ENCODE measurements at regions not wholly inside any gene's neighbourhood (a gene's known extent, or its start where the extent isn't known, plus 50 kb on each side); places are given as distances from the start of the nearest gene placed in this dataset.
"Not testable (repeated sequence)": the region's sequence is repeated elsewhere in the genome, so short reads cannot be mapped to it uniquely, and the experiment has no call there.

- H3K27me3 ChIP-seq (ENCODE audit: control insufficient read depth in 1 of 2, insufficient read depth in 2 of 2, low read length in 1 of 2): no peaks in the 10 kb centered on the region
- no peaks in the 10 kb centered on the region for H3K4me1 ChIP-seq (ENCODE audit: control insufficient read depth in 1 of 2, insufficient read depth in 2 of 2, low read length in 2 of 2)
- no peak overlapping the region for H3K4me3 ChIP-seq (ENCODE audit: low read length in 2 of 2)
- no peaks in the 10 kb centered on the region for H3K36me3 ChIP-seq (ENCODE audit: control insufficient read depth in 1 of 2, insufficient read depth in 2 of 2, low read length in 1 of 2)
- ATAC-seq (ENCODE audit: low FRiP score) (no peak), DNase-seq (no peak)
- no peaks in the 10 kb centered on the region for H3K9me3 ChIP-seq (ENCODE audit: control insufficient read depth, low read length)
- intact Hi-C loops (cut with DNase I): no loop called here
- WGBS, 2 donors: 81 to 85% methylated on average over 6 of the region's 6 CpGs
- no peak overlapping the region for H3K27ac ChIP-seq (ENCODE audit: low read depth in 1 of 2, low read length in 2 of 2)
Observed at GRCh38 chr5:124962735-124963134, 216.3 kb upstream of the ZNF608 start.

GRCh38 chr5:124963236-124963919, 216.9 kb upstream of the ZNF608 start:
- no peaks in the 10 kb centered on the region for H3K9me3 ChIP-seq (ENCODE audit: control insufficient read depth, low read length)
- no peak overlapping the region for H3K4me3 ChIP-seq (ENCODE audit: low read length in 2 of 2)
- intact Hi-C loops (cut with DNase I): no loop called here
- no peak overlapping the region for H3K27ac ChIP-seq (ENCODE audit: low read depth in 1 of 2, low read length in 2 of 2)
- WGBS, 2 donors: 85% methylated on average over 14 of the region's 14 CpGs
- no peaks in the 10 kb centered on the region for H3K27me3 ChIP-seq (ENCODE audit: control insufficient read depth in 1 of 2, insufficient read depth in 2 of 2, low read length in 1 of 2)
- no peak for DNase-seq
- no peaks in the 10 kb centered on the region for H3K4me1 ChIP-seq (ENCODE audit: control insufficient read depth in 1 of 2, insufficient read depth in 2 of 2, low read length in 2 of 2)
- no peak for ATAC-seq (ENCODE audit: low FRiP score)
- H3K36me3 ChIP-seq (ENCODE audit: control insufficient read depth in 1 of 2, insufficient read depth in 2 of 2, low read length in 1 of 2): no peaks in the 10 kb centered on the region

- H3K36me3 ChIP-seq (ENCODE audit: control insufficient read depth in 1 of 2, insufficient read depth in 2 of 2, low read length in 1 of 2); H3K9me3 ChIP-seq (ENCODE audit: control insufficient read depth, low read length); DNase-seq; intact Hi-C loops (cut with DNase I); H3K27ac ChIP-seq (ENCODE audit: low read depth in 1 of 2, low read length in 2 of 2); ATAC-seq (ENCODE audit: low FRiP score); H3K4me3 ChIP-seq (ENCODE audit: low read length in 2 of 2); H3K27me3 ChIP-seq (ENCODE audit: control insufficient read depth in 1 of 2, insufficient read depth in 2 of 2, low read length in 1 of 2); H3K4me1 ChIP-seq (ENCODE audit: control insufficient read depth in 1 of 2, insufficient read depth in 2 of 2, low read length in 2 of 2): not testable (repeated sequence)
- WGBS, 2 donors: 70 to 76% methylated on average over 5 of the region's 5 CpGs
Observed at GRCh38 chr5:124966741-124967140, 220.3 kb upstream of the ZNF608 start.

GRCh38 chr5:124970381-124970780, 223.9 kb upstream of the ZNF608 start:
- H3K4me1 ChIP-seq (ENCODE audit: control insufficient read depth in 1 of 2, insufficient read depth in 2 of 2, low read length in 2 of 2); H3K9me3 ChIP-seq (ENCODE audit: control insufficient read depth, low read length); ATAC-seq (ENCODE audit: low FRiP score); H3K4me3 ChIP-seq (ENCODE audit: low read length in 2 of 2); H3K36me3 ChIP-seq (ENCODE audit: control insufficient read depth in 1 of 2, insufficient read depth in 2 of 2, low read length in 1 of 2); intact Hi-C loops (cut with DNase I); H3K27ac ChIP-seq (ENCODE audit: low read depth in 1 of 2, low read length in 2 of 2); DNase-seq; H3K27me3 ChIP-seq (ENCODE audit: control insufficient read depth in 1 of 2, insufficient read depth in 2 of 2, low read length in 1 of 2): not testable (repeated sequence)
- WGBS, 2 donors: 91 to 95% methylated on average over 5 of the region's 5 CpGs

- DNase-seq: no peak
- Histone ChIP-seq H3K4me1 (ENCODE audit: control insufficient read depth in 1 of 2, insufficient read depth in 2 of 2, low read length in 2 of 2) (no peaks in the 10 kb centered on the region), H3K9me3 (ENCODE audit: control insufficient read depth, low read length) (no peaks in the 10 kb centered on the region), H3K4me3 (ENCODE audit: low read length in 2 of 2) (no peak overlapping the region), H3K36me3 (ENCODE audit: control insufficient read depth in 1 of 2, insufficient read depth in 2 of 2, low read length in 1 of 2) (no peaks in the 10 kb centered on the region), H3K27me3 (ENCODE audit: control insufficient read depth in 1 of 2, insufficient read depth in 2 of 2, low read length in 1 of 2) (no peaks in the 10 kb centered on the region), H3K27ac (ENCODE audit: low read depth in 1 of 2, low read length in 2 of 2) (no peak overlapping the region)
- intact Hi-C loops (cut with DNase I): no loop called here
- ATAC-seq (ENCODE audit: low FRiP score): no peak
- whole genome bisulfite sequencing, 2 donors: 93 to 94% methylated on average over 6 of the region's 6 CpGs
Observed at GRCh38 chr5:124972703-124973102, 226.3 kb upstream of the ZNF608 start.

- intact Hi-C loops (cut with DNase I): no loop called here
- Histone ChIP-seq H3K27me3 (ENCODE audit: control insufficient read depth in 1 of 2, insufficient read depth in 2 of 2, low read length in 1 of 2) (no peaks in the 10 kb centered on the region), H3K4me1 (ENCODE audit: control insufficient read depth in 1 of 2, insufficient read depth in 2 of 2, low read length in 2 of 2) (no peaks in the 10 kb centered on the region), H3K36me3 (ENCODE audit: control insufficient read depth in 1 of 2, insufficient read depth in 2 of 2, low read length in 1 of 2) (no peaks in the 10 kb centered on the region), H3K4me3 (ENCODE audit: low read length in 2 of 2) (no peak overlapping the region), H3K27ac (ENCODE audit: low read depth in 1 of 2, low read length in 2 of 2) (no peak overlapping the region), H3K9me3 (ENCODE audit: control insufficient read depth, low read length) (no peaks in the 10 kb centered on the region)
- WGBS, 2 donors: 89 to 94% methylated on average over 6 of the region's 6 CpGs
- ATAC-seq (ENCODE audit: low FRiP score) (no peak), DNase-seq (no peak)
Observed at GRCh38 chr5:124973661-124974060, 227.2 kb upstream of the ZNF608 start.

- WGBS, 2 donors: 95 to 96% methylated on average over 23 of the region's 23 CpGs
- H3K36me3 ChIP-seq (ENCODE audit: control insufficient read depth in 1 of 2, insufficient read depth in 2 of 2, low read length in 1 of 2): no peaks in the 10 kb centered on the region
- no peak overlapping the region for H3K27ac ChIP-seq (ENCODE audit: low read depth in 1 of 2, low read length in 2 of 2)
- intact Hi-C loops (cut with DNase I): no loop called here
- DNase-seq: no peak
- no peaks in the 10 kb centered on the region for H3K9me3 ChIP-seq (ENCODE audit: control insufficient read depth, low read length)
- no peaks in the 10 kb centered on the region for H3K4me1 ChIP-seq (ENCODE audit: control insufficient read depth in 1 of 2, insufficient read depth in 2 of 2, low read length in 2 of 2)
- H3K27me3 ChIP-seq (ENCODE audit: control insufficient read depth in 1 of 2, insufficient read depth in 2 of 2, low read length in 1 of 2): no peaks in the 10 kb centered on the region
- no peak for ATAC-seq (ENCODE audit: low FRiP score)
- H3K4me3 ChIP-seq (ENCODE audit: low read length in 2 of 2): no peak overlapping the region
Observed at GRCh38 chr5:124976086-124976485, 229.6 kb upstream of the ZNF608 start.

GRCh38 chr5:124979251-124979650, 232.8 kb upstream of the ZNF608 start:
- H3K4me3 ChIP-seq (ENCODE audit: low read length in 2 of 2): no peak overlapping the region
- H3K9me3 ChIP-seq (ENCODE audit: control insufficient read depth, low read length): peaks cover 5% of the 10 kb centered on the region

GRCh38 chr5:124980163-124980941, 233.9 kb upstream of the ZNF608 start:
- intact Hi-C loops (cut with DNase I): no loop called here
- Histone ChIP-seq H3K27ac (ENCODE audit: low read depth in 1 of 2, low read length in 2 of 2) (no peak overlapping the region), H3K9me3 (ENCODE audit: control insufficient read depth, low read length) (peaks cover 5% of the 10 kb centered on the region), H3K27me3 (ENCODE audit: control insufficient read depth in 1 of 2, insufficient read depth in 2 of 2, low read length in 1 of 2) (no peaks in the 10 kb centered on the region), H3K4me3 (ENCODE audit: low read length in 2 of 2) (no peak overlapping the region), H3K36me3 (ENCODE audit: control insufficient read depth in 1 of 2, insufficient read depth in 2 of 2, low read length in 1 of 2) (no peaks in the 10 kb centered on the region), H3K4me1 (ENCODE audit: control insufficient read depth in 1 of 2, insufficient read depth in 2 of 2, low read length in 2 of 2) (no peaks in the 10 kb centered on the region)
- WGBS, 2 donors: 55 to 60% methylated on average over 9 of the region's 9 CpGs
- no peak for ATAC-seq (ENCODE audit: low FRiP score)
- no peak for DNase-seq

More at GRCh38 chr5:124979251-124979650, 232.8 kb upstream of the ZNF608 start:
- WGBS, 2 donors: 56 to 57% methylated on average over 2 of the region's 2 CpGs
- Histone ChIP-seq H3K27me3 (ENCODE audit: control insufficient read depth in 1 of 2, insufficient read depth in 2 of 2, low read length in 1 of 2) (no peaks in the 10 kb centered on the region), H3K27ac (ENCODE audit: low read depth in 1 of 2, low read length in 2 of 2) (no peak overlapping the region), H3K36me3 (ENCODE audit: control insufficient read depth in 1 of 2, insufficient read depth in 2 of 2, low read length in 1 of 2) (no peaks in the 10 kb centered on the region), H3K4me1 (ENCODE audit: control insufficient read depth in 1 of 2, insufficient read depth in 2 of 2, low read length in 2 of 2) (no peaks in the 10 kb centered on the region)
- DNase-seq (no peak), ATAC-seq (ENCODE audit: low FRiP score) (no peak)
- intact Hi-C loops (cut with DNase I): no loop called here
